H1 (cell line): ENCODE measurements at regions not wholly inside any gene's neighbourhood (a gene's known extent, or its start where the extent isn't known, plus 50 kb on each side); places are given as distances from the start of the nearest gene placed in this dataset.

Experiments
- CTCF ChIA-PET: fragments of 300-600 bp; sonication (Branson Sonifier 250); formaldehyde crosslinking; loops from one replicate; lab custom pipeline; 2021; ENCODE audit not compliant: partially characterized antibody; lab: Charles Lee
- POLR2A ChIA-PET: fragments of 300-600 bp; sonication (Branson Sonifier 250); formaldehyde crosslinking; loops from one replicate; lab custom pipeline; 2021; ENCODE audit warnings: inconsistent platforms; ENCODE audit not compliant: partially characterized antibody; lab: Charles Lee
- DNase-seq, 2 experiments: peaks; one replicate each; pipeline versions ENCODE4 v3.0.0 to v3.0.0-alpha.2; 2010 to 2022; ENCODE audit warnings: low spot score in 2 of 2, low read depth in 1 of 2, mixed read lengths in 1 of 2
- FAIRE-seq: peaks from 2 replicates; lab custom pipeline; 2011; peaks lifted over from hg19 to GRCh38; lab: Jason Lieb, UNC
- H2AFZ ChIP-seq: 2 replicates; pipeline ENCODE4 v1.8.1; 2012; ENCODE audit warnings: low read length, inconsistent platforms
- H2AK5ac ChIP-seq: 2 replicates; pipeline ENCODE4 v1.6.1; 2013; ENCODE audit warnings: low read depth, low read length
- H2BK120ac ChIP-seq: replicated peaks from 2 replicates; pipeline ENCODE3; 2013; ENCODE audit warnings: low read depth, low read length, inconsistent platforms
- H2BK12ac ChIP-seq: 2 replicates; pipeline ENCODE4 v1.6.1; 2013; ENCODE audit warnings: low read depth, low read length
- H2BK15ac ChIP-seq: 2 replicates; pipeline ENCODE4 v1.6.1; 2013; ENCODE audit warnings: low read length
- H2BK20ac ChIP-seq: 2 replicates; pipeline ENCODE4 v1.6.1; 2013; ENCODE audit warnings: low read length
- H2BK5ac ChIP-seq: 2 replicates; pipeline ENCODE4 v1.6.1; 2013; ENCODE audit warnings: low read depth, low read length
- H3K14ac ChIP-seq: 2 replicates; pipeline ENCODE4 v1.6.1; 2013; ENCODE audit warnings: inconsistent platforms; ENCODE audit not compliant: insufficient read length
- H3K18ac ChIP-seq: 2 replicates; pipeline ENCODE4 v1.6.1; 2013; ENCODE audit warnings: low read length; ENCODE audit errors: extremely low read depth
- H3K23ac ChIP-seq: 2 replicates; pipeline ENCODE4 v1.6.1; 2013; ENCODE audit warnings: inconsistent platforms; ENCODE audit not compliant: insufficient read length
- H3K23me2 ChIP-seq: 2 replicates; pipeline ENCODE4 v1.6.1; 2013; ENCODE audit warnings: low read depth, low read length
- H3K27ac ChIP-seq: 2 replicates; pipeline ENCODE4 v1.6.1; 2011; ENCODE audit warnings: low read depth, low read length, inconsistent platforms
- H3K27me3 ChIP-seq, 4 experiments: replicated peaks in 1 of 4; 1 replicate in 1 of 4; 2 replicates in 3 of 4; pipeline versions ENCODE4 v1.6.1 to v1.8.1; 2011 to 2013; ENCODE audit warnings: low read length in 3 of 4, mild to moderate bottlenecking in 3 of 4, inconsistent platforms in 2 of 4, mixed read lengths in 2 of 4, moderate library complexity in 1 of 4; ENCODE audit not compliant: control insufficient read depth in 3 of 4, insufficient read depth in 3 of 4; ENCODE audit errors: extremely low read depth in 1 of 4
- H3K36me3 ChIP-seq, 4 experiments: 2 replicates each; pipeline versions ENCODE4 v1.6.1 to v1.8.1; 2011 to 2013; ENCODE audit warnings: mild to moderate bottlenecking in 4 of 4, low read length in 3 of 4, moderate library complexity in 2 of 4, control low read depth in 1 of 4, inconsistent platforms in 1 of 4; ENCODE audit not compliant: insufficient read depth in 4 of 4, control insufficient read depth in 2 of 4
- H3K4ac ChIP-seq: replicated peaks from 2 replicates; pipeline ENCODE3; 2013; ENCODE audit warnings: low read length, low read depth, mixed read lengths, inconsistent platforms; ENCODE audit not compliant: insufficient read length
- H3K4me1 ChIP-seq, 4 experiments: replicated peaks in 1 of 4; 1 replicate in 1 of 4; 2 replicates in 3 of 4; pipeline versions ENCODE4 v1.6.1 to v1.8.1; 2011 to 2013; ENCODE audit warnings: low read length in 3 of 4, inconsistent platforms in 2 of 4, mixed read lengths in 1 of 4; ENCODE audit not compliant: insufficient read depth in 4 of 4, control insufficient read depth in 3 of 4
- H3K4me2 ChIP-seq, 2 experiments: 2 replicates each; pipeline versions ENCODE4 v1.6.1 to v1.8.1; 2011 to 2013; ENCODE audit warnings: low read depth in 2 of 2, low read length in 2 of 2, control low read depth in 1 of 2, inconsistent platforms in 1 of 2, mild to moderate bottlenecking in 1 of 2; ENCODE audit not compliant: insufficient read depth in 1 of 2
- H3K4me3 ChIP-seq, 4 experiments: fragments of 200-600, 300-600 bp in 1 of 4; sonication (generic), shearing (Covaris generic), sonication (Bioruptor Twin) in 1 of 4; 2 replicates each; pipeline versions ENCODE4 v1.5.1 to v1.8.1; 2011 to 2016; ENCODE audit warnings: low read length in 4 of 4, low read depth in 3 of 4, control low read depth in 2 of 4, inconsistent platforms in 2 of 4, mild to moderate bottlenecking in 2 of 4, mixed read lengths in 1 of 4, moderate library complexity in 1 of 4; ENCODE audit not compliant: insufficient read depth in 2 of 4; ENCODE audit errors: extremely low read depth in 1 of 4
- H3K56ac ChIP-seq: replicated peaks from 2 replicates; pipeline ENCODE3; 2013; ENCODE audit warnings: low read depth, mild to moderate bottlenecking, mixed read lengths, low read length, inconsistent platforms; ENCODE audit not compliant: insufficient read length
- H3K79me1 ChIP-seq: 2 replicates; pipeline ENCODE4 v1.6.1; 2013; ENCODE audit warnings: low read depth, low read length, control low read depth
- H3K79me2 ChIP-seq, 2 experiments: 2 replicates each; pipeline versions ENCODE4 v1.6.1 to v1.8.1; 2012 to 2013; ENCODE audit warnings: low read length in 2 of 2, mild to moderate bottlenecking in 2 of 2, inconsistent platforms in 1 of 2; ENCODE audit not compliant: insufficient read depth in 2 of 2, control insufficient read depth in 1 of 2
- H3K9ac ChIP-seq, 4 experiments: replicated peaks in 1 of 4; 1 replicate in 1 of 4; 2 replicates in 3 of 4; pipeline versions ENCODE4 v1.6.1 to v1.8.1; 2011 to 2013; ENCODE audit warnings: low read depth in 3 of 4, low read length in 3 of 4, control low read depth in 2 of 4, mild to moderate bottlenecking in 2 of 4, moderate library complexity in 2 of 4, inconsistent platforms in 1 of 4; ENCODE audit errors: extremely low read depth in 1 of 4
- H3K9me3 ChIP-seq, 2 experiments: 2 replicates each; pipeline versions ENCODE4 v1.6.1 to v1.8.1; 2012 to 2013; ENCODE audit warnings: mild to moderate bottlenecking in 2 of 2, moderate library complexity in 2 of 2, control low read depth in 1 of 2, inconsistent platforms in 1 of 2, low read depth in 1 of 2, low read length in 1 of 2, mixed read lengths in 1 of 2; ENCODE audit not compliant: insufficient read depth in 2 of 2
- H4K20me1 ChIP-seq, 2 experiments: replicated peaks in 1 of 2; 2 replicates each; pipeline versions ENCODE3 to v1.8.1; 2011 to 2013; ENCODE audit warnings: inconsistent platforms in 2 of 2, low read length in 2 of 2, mild to moderate bottlenecking in 1 of 2; ENCODE audit not compliant: insufficient read depth in 2 of 2, control insufficient read depth in 1 of 2
- H4K5ac ChIP-seq: 2 replicates; pipeline ENCODE4 v1.6.1; 2013; ENCODE audit warnings: low read length, low read depth, mixed read lengths, inconsistent platforms; ENCODE audit not compliant: insufficient read length
- H4K8ac ChIP-seq: 2 replicates; pipeline ENCODE4 v1.8.0; 2013; ENCODE audit warnings: mild to moderate bottlenecking, moderate library complexity, low read length, inconsistent platforms; ENCODE audit not compliant: insufficient read depth; ENCODE audit errors: extremely low read depth
- H4K91ac ChIP-seq: replicated peaks from 2 replicates; pipeline ENCODE3; 2013; ENCODE audit warnings: low read length, mixed read lengths, inconsistent platforms; ENCODE audit not compliant: insufficient read length
- CHD2 ChIP-seq: IDR thresholded peaks from 2 replicates; pipeline ENCODE4 v1.6.1; 2012; ENCODE audit warnings: low read length, improper control_type of control experiment
- CREB1 ChIP-seq: IDR thresholded peaks from 2 replicates; pipeline ENCODE4 v1.6.1; 2012; ENCODE audit warnings: inconsistent platforms
- EP300 ChIP-seq, 2 experiments: IDR thresholded peaks; 1 replicate in 1 of 2; 2 replicates in 1 of 2; pipeline ENCODE4 v1.6.1; 2011 to 2012; ENCODE audit warnings: low read depth in 2 of 2, low read length in 2 of 2, mild to moderate bottlenecking in 2 of 2, borderline replicate concordance in 1 of 2, inconsistent platforms in 1 of 2, moderate library complexity in 1 of 2
- GTF2F1 ChIP-seq: IDR thresholded peaks from 2 replicates; pipeline ENCODE4 v1.6.1; 2012; ENCODE audit warnings: low read depth, low read length, improper control_type of control experiment, borderline replicate concordance
- NANOG ChIP-seq: IDR thresholded peaks from 2 replicates; pipeline ENCODE4 v1.6.1; 2011; ENCODE audit warnings: low read length, low read depth, mild to moderate bottlenecking, inconsistent platforms; ENCODE audit not compliant: insufficient read depth, poor library complexity, severe bottlenecking
- PHF8 ChIP-seq: fragments of 200-600 bp; sonication (generic); conservative IDR thresholded peaks from 2 replicates; pipeline ENCODE4 v1.7.1; 2012; ENCODE audit warnings: low read depth, mild to moderate bottlenecking, inconsistent platforms, low read length, moderate library complexity
- ZNF274 ChIP-seq: IDR thresholded peaks from 2 replicates; pipeline ENCODE4 v1.7.0; 2012; ENCODE audit warnings: low read length, borderline replicate concordance; ENCODE audit errors: extremely low read depth
- WGBS, 2 experiments: shearing (Covaris generic) in 1 of 2; methylation state at CpG; one replicate each; pipeline versions ENCODE4 v1.1.6 to v1.1.7; 2013 to 2015; ENCODE audit warnings: low lambda C conversion rate in 2 of 2, mixed read lengths in 2 of 2, inconsistent platforms in 1 of 2, low coverage in 1 of 2, missing lambda C conversion rate in 1 of 2; ENCODE audit not compliant: insufficient replicate concordance in 2 of 2, insufficient coverage in 1 of 2, insufficient read length in 1 of 2; ENCODE audit errors: extremely low coverage in 1 of 2, missing lambda C conversion rate in 1 of 2; 5-methylcytosine and 5-hydroxymethylcytosine counted together

DNA sequence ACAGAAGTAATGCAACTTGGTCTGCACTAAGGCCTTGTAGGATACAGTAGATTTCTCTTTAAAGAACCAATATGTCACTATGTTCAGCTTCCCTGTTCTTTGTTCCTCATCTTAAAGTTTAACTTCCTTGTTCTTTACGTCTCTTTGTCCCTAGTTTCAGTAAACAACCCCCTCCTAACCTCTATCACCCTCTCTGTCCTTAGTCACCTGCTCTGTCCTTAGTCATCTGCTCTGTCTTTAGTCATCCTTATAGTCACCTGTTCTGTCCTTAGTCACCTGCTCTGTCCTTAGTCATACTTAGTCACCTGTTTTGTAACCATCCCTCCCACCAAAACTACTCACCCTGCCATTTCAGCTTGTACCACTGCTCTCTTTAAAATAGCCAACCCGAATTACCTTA, 144.6 kb upstream of the TMEM106B start:
- H3K27me3 ChIP-seq, result no peaks in the 10 kb centered on the region
- H3K4me2 ChIP-seq, result no peak overlapping the region
- H3K23ac ChIP-seq, result no peak overlapping the region
- TF ChIP-seq NANOG, result no peak
- TF ChIP-seq CHD2, result no peak
- TF ChIP-seq PHF8, result no peak
- no peak for TF ChIP-seq GTF2F1
- no peak for TF ChIP-seq ZNF274
- no peak for TF ChIP-seq EP300 (IDR thresholded peaks at IDR 0.05; ENCODE audit: borderline replicate concordance in 1 of 2, low read depth in 2 of 2, low read length in 2 of 2)
- no peak for TF ChIP-seq CREB1
- H2BK15ac ChIP-seq, result no peak overlapping the region
- no peak overlapping the region for H2BK5ac ChIP-seq
- no peaks in the 10 kb centered on the region for H3K23me2 ChIP-seq
- H3K18ac ChIP-seq, result no peak overlapping the region
- H3K4me1 ChIP-seq, result peaks cover 0 to 2% (median under 1%) of the 10 kb centered on the region in 4 experiments; a peak in 3 of 7 replicates
- H3K79me1 ChIP-seq, result no peaks in the 10 kb centered on the region
- peak overlapping the region; percentile 11; the same call in 1 of the 2 replicates for H2BK12ac ChIP-seq
- no peak overlapping the region for H3K56ac ChIP-seq
- no peak overlapping the region for H2BK20ac ChIP-seq
- H3K9ac ChIP-seq, result no peak overlapping the region
- POLR2A ChIA-PET, result no interaction called here
- H3K9me3 ChIP-seq, result no peaks in the 10 kb centered on the region
- H3K27ac ChIP-seq, result no peak overlapping the region
- H3K14ac ChIP-seq, result no peak overlapping the region
- no peak overlapping the region for H4K8ac ChIP-seq
- no peak overlapping the region for H3K4me3 ChIP-seq
- DNase-seq, result no peak
- no peak overlapping the region for H3K4ac ChIP-seq
- CTCF ChIA-PET, result interaction anchor here (1.0 to 3.4 kb wide), 4 partner anchors 231 to 429 kb away, joined by 3 to 13 read pairs (median 8); no protein-coding TSS in a partner anchor
- H3K79me2 ChIP-seq, result no peaks in the 10 kb centered on the region
- H2AFZ ChIP-seq, result no peak overlapping the region
- no peak overlapping the region for H4K91ac ChIP-seq
- no peaks in the 10 kb centered on the region for H4K20me1 ChIP-seq
- no peak overlapping the region for H4K5ac ChIP-seq
- no peak overlapping the region for H2AK5ac ChIP-seq
- no peak overlapping the region for H2BK120ac ChIP-seq
- H3K36me3 ChIP-seq, result no peaks in the 10 kb centered on the region
- no peak for FAIRE-seq
- WGBS, 2 experiments, result 83 to 100% methylated on average over 1 to 2 of the region's 2 CpGs
